ENCODE measurements at regions not wholly inside any gene's neighbourhood (a gene's known extent, or its start where the extent isn't known, plus 50 kb on each side); places are given as distances from the start of the nearest gene placed in this dataset.

- no peak overlapping the region for H3K4me3 Mint-ChIP-seq
- no peaks in the 10 kb centered on the region for H3K27me3 Mint-ChIP-seq (ENCODE audit: low read depth)
- no peaks in the 10 kb centered on the region for H3K36me3 Mint-ChIP-seq (ENCODE audit: low read depth)
- H3K9me3 Mint-ChIP-seq = peaks cover 3% of the 10 kb centered on the region
- no peaks in the 10 kb centered on the region for H3K4me1 Mint-ChIP-seq
- no peak overlapping the region for H3K27ac Mint-ChIP-seq (ENCODE audit: unreplicated experiment)
- TF ChIP-seq CTCF (conservative IDR thresholded peaks at IDR 0.05) = no peak
- DNase-seq (ENCODE audit: low read depth, low spot score) = no peak
Observed at GRCh38 chr2:189252991-189253675, 73.6 kb upstream of the COL5A2 start.

DNA sequence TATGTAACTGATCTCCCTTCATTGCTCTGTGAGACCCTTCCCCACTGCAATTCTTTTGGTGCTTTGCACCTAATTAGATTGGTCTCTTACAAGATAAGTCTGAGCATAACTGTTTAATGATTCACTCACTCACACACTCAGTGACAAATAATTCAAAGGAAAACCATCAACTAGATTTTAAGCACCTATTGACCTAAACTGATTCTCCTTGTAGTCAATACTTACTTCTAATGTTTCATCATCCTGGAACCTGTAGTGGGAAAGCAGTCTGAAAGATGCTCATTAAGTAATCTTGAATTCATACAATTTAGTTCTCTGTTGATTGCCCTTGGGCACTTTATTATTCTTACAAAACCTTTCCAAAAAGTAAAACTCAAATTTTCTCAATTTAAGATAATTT lies 74.3 kb upstream of the COL5A2 start:
- Mint-ChIP-seq H3K4me1 (no peaks in the 10 kb centered on the region), H3K27me3 (ENCODE audit: low read depth) (no peaks in the 10 kb centered on the region), H3K36me3 (ENCODE audit: low read depth) (no peaks in the 10 kb centered on the region), H3K4me3 (no peak overlapping the region), H3K9me3 (peaks cover 3% of the 10 kb centered on the region), H3K27ac (ENCODE audit: unreplicated experiment) (no peak overlapping the region)
- DNase-seq (ENCODE audit: low read depth, low spot score) = no peak
- TF ChIP-seq CTCF (conservative IDR thresholded peaks at IDR 0.05) = no peak

- H3K9me3 Mint-ChIP-seq = peaks cover 3% of the 10 kb centered on the region
- no peak overlapping the region for H3K27ac Mint-ChIP-seq (ENCODE audit: unreplicated experiment)
- no peaks in the 10 kb centered on the region for H3K36me3 Mint-ChIP-seq (ENCODE audit: low read depth)
- no peaks in the 10 kb centered on the region for H3K4me1 Mint-ChIP-seq
- no peak overlapping the region for H3K4me3 Mint-ChIP-seq
- no peak for TF ChIP-seq CTCF (conservative IDR thresholded peaks at IDR 0.05)
- H3K27me3 Mint-ChIP-seq (ENCODE audit: low read depth) = no peaks in the 10 kb centered on the region
- DNase-seq (ENCODE audit: low read depth, low spot score) = no peak
Observed at GRCh38 chr2:189254268-189254883, 74.8 kb upstream of the COL5A2 start.

GRCh38 chr2:189255711-189256110 lies 76.2 kb upstream of the COL5A2 start:
- no peak for TF ChIP-seq CTCF (conservative IDR thresholded peaks at IDR 0.05)
- Mint-ChIP-seq H3K36me3 (ENCODE audit: low read depth) (no peaks in the 10 kb centered on the region), H3K27ac (ENCODE audit: unreplicated experiment) (no peak overlapping the region), H3K9me3 (no peaks in the 10 kb centered on the region), H3K4me1 (peaks cover 6% of the 10 kb centered on the region), H3K27me3 (ENCODE audit: low read depth) (no peaks in the 10 kb centered on the region), H3K4me3 (no peak overlapping the region)
- no peak for DNase-seq (ENCODE audit: low read depth, low spot score)

GRCh38 chr2:189258616-189259365 lies 79.2 kb upstream of the COL5A2 start:
- Mint-ChIP-seq H3K27ac (ENCODE audit: unreplicated experiment) (no peak overlapping the region), H3K4me1 (peaks cover 6% of the 10 kb centered on the region), H3K36me3 (ENCODE audit: low read depth) (no peaks in the 10 kb centered on the region), H3K9me3 (no peaks in the 10 kb centered on the region), H3K4me3 (no peak overlapping the region), H3K27me3 (ENCODE audit: low read depth) (no peaks in the 10 kb centered on the region)
- no peak for TF ChIP-seq CTCF (conservative IDR thresholded peaks at IDR 0.05)
- DNase-seq (ENCODE audit: low read depth, low spot score) = no peak
